Prostate gland (tissue), 2 donors: ENCODE measurements at regions not wholly inside any gene's neighbourhood (a gene's known extent, or its start where the extent isn't known, plus 50 kb on each side); places are given as distances from the start of the nearest gene placed in this dataset.

ENCODE experiments used
- DNase-seq: peaks from one replicate; pipeline ENCODE4 v3.0.0-alpha.2; 2019; ENCODE audit warnings: low spot score
- H3K27ac ChIP-seq, 2 donors: fragments of 200-600 bp; sonication (generic); 2 replicates each; pipeline ENCODE4 v1.5.1; 2017 to 2019
- H3K27me3 ChIP-seq: fragments of 200-600 bp; sonication (generic); replicated peaks from 2 replicates; pipeline ENCODE4 v1.5.1; 2019; ENCODE audit not compliant: insufficient read depth
- H3K36me3 ChIP-seq, 2 donors: fragments of 200-600 bp; sonication (generic); 1 replicate in 1 of 2; 2 replicates in 1 of 2; pipeline versions ENCODE4 v1.5.1 to v1.8.1; 2017 to 2019
- H3K4me1 ChIP-seq: fragments of 200-600 bp; sonication (generic); replicated peaks from 2 replicates; pipeline ENCODE4 v1.5.1; 2019
- H3K4me3 ChIP-seq, 2 donors: fragments of 200-600 bp; sonication (generic); 2 replicates each; pipeline ENCODE4 v1.5.1; 2017 to 2019
- H3K9me3 ChIP-seq: fragments of 200-600 bp; sonication (generic); 2 replicates; pipeline ENCODE4 v1.5.1; 2017
- CTCF ChIP-seq, 4 experiments: fragments of 200-600 bp in 2 of 4; fragments of 450-650 bp in 2 of 4; sonication (generic) in 2 of 4; IDR thresholded peaks; 1 replicate in 3 of 4; 2 replicates in 1 of 4; pipeline ENCODE4 v1.5.1; 2016 to 2019; ENCODE audit warnings: antibody characterized with exemption in 4 of 4, mild to moderate bottlenecking in 2 of 4, moderate library complexity in 2 of 4
- POLR2A ChIP-seq: fragments of 450-650 bp; IDR thresholded peaks from one replicate; pipeline ENCODE4 v1.6.1; 2016; ENCODE audit warnings: antibody characterized with exemption, mild to moderate bottlenecking
- POLR2AphosphoS5 ChIP-seq: sonication (generic); formaldehyde crosslinking; IDR thresholded peaks from one replicate; pipeline ENCODE4 v1.6.1; 2017; ENCODE audit warnings: antibody characterized with exemption
- WGBS: methylation state at CpG from one replicate; pipeline ENCODE4 v1.1.5; 2018; 5-methylcytosine and 5-hydroxymethylcytosine counted together
- intact Hi-C: fragments of 100-400 bp; cut with DNase I; formaldehyde crosslinking; loops from one replicate; pipeline ENCODE4 v1.14.2; 2022

GRCh38 chr13:111461445-111462149 is 141.2 kb downstream of the TEX29 start:
- Histone ChIP-seq H3K4me3 (no peak overlapping the region), H3K4me1 (no peaks in the 10 kb centered on the region), H3K36me3 (no peaks in the 10 kb centered on the region), H3K27me3 (no peaks in the 10 kb centered on the region), H3K9me3 (no peaks in the 10 kb centered on the region), H3K27ac (no peak overlapping the region)
- WGBS = 74% methylated on average over 15 of the region's 15 CpGs
- TF ChIP-seq POLR2AphosphoS5 (no peak), POLR2A (no peak), CTCF (IDR thresholded peaks at IDR 0.05) (no peak)
- DNase-seq = no peak
- intact Hi-C loops = no loop called here

- Histone ChIP-seq H3K4me3 (no peak overlapping the region), H3K27ac (no peak overlapping the region), H3K36me3 (no peaks in the 10 kb centered on the region), H3K4me1 (no peaks in the 10 kb centered on the region), H3K27me3 (no peaks in the 10 kb centered on the region), H3K9me3 (no peaks in the 10 kb centered on the region)
- WGBS = 83% methylated on average over 14 of the region's 14 CpGs
- no peak for DNase-seq
- intact Hi-C loops = no loop called here
- no peak for TF ChIP-seq CTCF (IDR thresholded peaks at IDR 0.05)
- no peak for TF ChIP-seq POLR2A
- TF ChIP-seq POLR2AphosphoS5 = no peak
These were observed 141.9 kb downstream of the TEX29 start for GRCh38 chr13:111462221-111462764.

GRCh38 chr13:111462944-111463343 is 142.5 kb downstream of the TEX29 start:
- Histone ChIP-seq H3K36me3 (no peaks in the 10 kb centered on the region), H3K4me3 (no peak overlapping the region), H3K27ac (no peak overlapping the region), H3K4me1 (no peaks in the 10 kb centered on the region), H3K9me3 (no peaks in the 10 kb centered on the region), H3K27me3 (peaks cover 3% of the 10 kb centered on the region)
- TF ChIP-seq POLR2A (no peak), CTCF (IDR thresholded peaks at IDR 0.05) (no peak), POLR2AphosphoS5 (no peak)
- no peak for DNase-seq
- WGBS = 93% methylated on average over 6 of the region's 6 CpGs
- intact Hi-C loops = no loop called here

- WGBS = 82% methylated on average over 7 of the region's 7 CpGs
- Histone ChIP-seq H3K27me3 (peaks cover 3% of the 10 kb centered on the region), H3K36me3 (no peaks in the 10 kb centered on the region), H3K4me1 (no peaks in the 10 kb centered on the region), H3K9me3 (no peaks in the 10 kb centered on the region), H3K4me3 (no peak overlapping the region), H3K27ac (no peak overlapping the region)
- DNase-seq = no peak
- TF ChIP-seq CTCF (IDR thresholded peaks at IDR 0.05) (no peak), POLR2AphosphoS5 (no peak), POLR2A (no peak)
- intact Hi-C loops = no loop called here
These were observed 146.9 kb downstream of the TEX29 start for GRCh38 chr13:111467111-111467890.
